ENCODE measurements at regions not wholly inside any gene's neighbourhood (a gene's known extent, or its start where the extent isn't known, plus 50 kb on each side); places are given as distances from the start of the nearest gene placed in this dataset.
"Not testable (repeated sequence)": the region's sequence is repeated elsewhere in the genome, so short reads cannot be mapped to it uniquely, and the experiment has no call there.

GRCh38 chr9:111744363-111744762 is 50.4 kb downstream of the SHOC1 start:
- DNase-seq (ENCODE audit: low spot score): no peak

GRCh38 chr9:111743275-111743674 is 51.5 kb downstream of the SHOC1 start:
- DNase-seq (ENCODE audit: low spot score): peak; percentile 89

- DNase-seq (ENCODE audit: low spot score): no peak
These were observed 54.0 kb downstream of the SHOC1 start for GRCh38 chr9:111740739-111741138.

GRCh38 chr9:111736714-111737113 is 58.0 kb downstream of the SHOC1 start:
- DNase-seq (ENCODE audit: low spot score): no peak

GRCh38 chr9:111735344-111735743 is 59.4 kb downstream of the SHOC1 start:
- DNase-seq (ENCODE audit: low spot score): not testable (repeated sequence)

- DNase-seq (ENCODE audit: low spot score): peak; percentile 31
These were observed 62.8 kb downstream of the SHOC1 start for GRCh38 chr9:111731928-111732327.

- peak; percentile 8 for DNase-seq (ENCODE audit: low spot score)
These were observed 63.7 kb downstream of the SHOC1 start for GRCh38 chr9:111730937-111731567.

- DNase-seq (ENCODE audit: low spot score): peak; percentile 96
These were observed 65.9 kb downstream of the SHOC1 start for GRCh38 chr9:111728617-111729366.

GRCh38 chr9:111728143-111728542 is 66.6 kb downstream of the SHOC1 start:
- peak; percentile 35 for DNase-seq (ENCODE audit: low spot score)

GRCh38 chr9:111726949-111727348 is 65.5 kb downstream of the GNG10 start:
- no peak for DNase-seq (ENCODE audit: low spot score)

GRCh38 chr9:111720174-111720573 is 58.8 kb downstream of the GNG10 start:
- no peak for DNase-seq (ENCODE audit: low spot score)

Measured in H4 (cell line).